IMR-90 (cell line): ENCODE measurements at regions not wholly inside any gene's neighbourhood (a gene's known extent, or its start where the extent isn't known, plus 50 kb on each side); places are given as distances from the start of the nearest gene placed in this dataset.

Source experiments
- ATAC-seq: fragments of 200-7000 bp; cut with Tn5 transposase; 2 replicates; pipeline ENCODE4 v1.9.1; 2020; ENCODE audit warnings: low read depth, mild to moderate bottlenecking, moderate library complexity
- BruUV-seq: library from RNA; stranded (reverse); fragments of 400-500 nt; replicated peaks from 2 replicates; lab custom pipeline; 2021; lab: Mats Ljungman, UMichigan
- CTCF ChIA-PET: fragments of 300-600 bp; formaldehyde crosslinking; extraction: SDS; loops from one replicate; lab custom pipeline; 2021; ENCODE audit warnings: antibody characterized with exemption; lab: Yijun Ruan, JAX
- POLR2A ChIA-PET: fragments of 300-600 bp; sonication (Branson Sonifier 250); formaldehyde crosslinking; loops from one replicate; lab custom pipeline; 2022; ENCODE audit warnings: antibody characterized with exemption; ENCODE audit not compliant: unreplicated experiment; lab: Charles Lee
- DNase-seq: peaks from one replicate; pipeline ENCODE4 v3.0.0; 2013
- H2AFZ ChIP-seq: replicated peaks from 2 replicates; pipeline ENCODE3; 2013; ENCODE audit warnings: low read length, mild to moderate bottlenecking; ENCODE audit not compliant: poor library complexity
- H2AK5ac ChIP-seq: 2 replicates; pipeline ENCODE4 v1.6.1; 2013; ENCODE audit warnings: low read depth, low read length, inconsistent platforms
- H2AK9ac ChIP-seq: replicated peaks from 2 replicates; pipeline ENCODE3; 2013; ENCODE audit warnings: mild to moderate bottlenecking, low read depth, low read length, moderate library complexity; ENCODE audit not compliant: poor library complexity
- H2BK120ac ChIP-seq: 2 replicates; pipeline ENCODE4 v1.6.1; 2013; ENCODE audit warnings: low read depth, low read length, inconsistent platforms
- H2BK15ac ChIP-seq: 3 replicates; pipeline ENCODE4 v1.6.1; 2013; ENCODE audit warnings: low read depth, low read length, inconsistent platforms
- H2BK20ac ChIP-seq: 2 replicates; pipeline ENCODE4 v1.6.1; 2013; ENCODE audit warnings: low read depth, mild to moderate bottlenecking, inconsistent platforms, low read length, moderate library complexity
- H2BK5ac ChIP-seq: 2 replicates; pipeline ENCODE4 v1.6.1; 2013; ENCODE audit warnings: mild to moderate bottlenecking, low read depth, low read length, inconsistent platforms; ENCODE audit not compliant: poor library complexity, severe bottlenecking
- H3K14ac ChIP-seq: replicated peaks from 2 replicates; pipeline ENCODE4 v1.6.1; 2013; ENCODE audit warnings: low read depth, low read length, inconsistent platforms
- H3K18ac ChIP-seq: 2 replicates; pipeline ENCODE4 v1.6.1; 2013; ENCODE audit warnings: low read depth, low read length, control low read depth
- H3K23ac ChIP-seq: 2 replicates; pipeline ENCODE4 v1.6.1; 2013; ENCODE audit warnings: low read depth, low read length, inconsistent platforms
- H3K27ac ChIP-seq: 2 replicates; pipeline ENCODE4 v1.5.1; 2013; ENCODE audit warnings: mild to moderate bottlenecking, control low read depth, low read length; ENCODE audit not compliant: insufficient read depth
- H3K27me3 ChIP-seq: 2 replicates; pipeline ENCODE4 v1.6.1; 2013; ENCODE audit warnings: low read length; ENCODE audit not compliant: control insufficient read depth, insufficient read depth
- H3K36me3 ChIP-seq: 2 replicates; pipeline ENCODE4 v1.6.1; 2013; ENCODE audit warnings: low read length, mixed read lengths; ENCODE audit not compliant: control insufficient read depth, insufficient read depth
- H3K4ac ChIP-seq: 2 replicates; pipeline ENCODE4 v1.6.1; 2013; ENCODE audit warnings: low read depth, low read length, inconsistent platforms
- H3K4me1 ChIP-seq: 2 replicates; pipeline ENCODE4 v1.6.1; 2013; ENCODE audit warnings: low read length, mixed read lengths; ENCODE audit not compliant: control insufficient read depth, insufficient read depth
- H3K4me2 ChIP-seq: 2 replicates; pipeline ENCODE4 v1.6.1; 2013; ENCODE audit warnings: low read depth, mild to moderate bottlenecking, control low read depth, low read length, moderate library complexity
- H3K4me3 ChIP-seq: 2 replicates; pipeline ENCODE4 v1.5.1; 2013; ENCODE audit warnings: low read depth, mild to moderate bottlenecking, control low read depth, low read length, moderate library complexity; ENCODE audit not compliant: insufficient read depth
- H3K56ac ChIP-seq: 2 replicates; pipeline ENCODE4 v1.6.1; 2013; ENCODE audit warnings: low read length, inconsistent platforms; ENCODE audit not compliant: insufficient read depth; ENCODE audit errors: extremely low read depth
- H3K79me1 ChIP-seq, 2 experiments: 2 replicates each; pipeline ENCODE4 v1.6.1; 2013; ENCODE audit warnings: low read length in 2 of 2, inconsistent platforms in 1 of 2, low read depth in 1 of 2
- H3K9ac ChIP-seq: 2 replicates; pipeline ENCODE4 v1.6.1; 2013; ENCODE audit warnings: low read depth, low read length, control low read depth
- H3K9me1 ChIP-seq: 2 replicates; pipeline ENCODE4 v1.6.1; 2013; ENCODE audit warnings: low read length, inconsistent platforms; ENCODE audit not compliant: insufficient read depth
- H3K9me3 ChIP-seq: 2 replicates; pipeline ENCODE4 v1.6.1; 2013; ENCODE audit warnings: low read length; ENCODE audit not compliant: control insufficient read depth, insufficient read depth
- H4K20me1 ChIP-seq: 2 replicates; pipeline ENCODE4 v1.6.1; 2013; ENCODE audit warnings: low read length, inconsistent platforms; ENCODE audit not compliant: insufficient read depth
- H4K5ac ChIP-seq: 2 replicates; pipeline ENCODE4 v1.6.1; 2013; ENCODE audit warnings: mild to moderate bottlenecking, low read depth, low read length, control low read depth
- H4K8ac ChIP-seq, 2 experiments: 2 replicates each; pipeline ENCODE4 v1.6.1; 2013; ENCODE audit warnings: low read depth in 2 of 2, low read length in 2 of 2, control low read depth in 1 of 2, inconsistent platforms in 1 of 2
- H4K91ac ChIP-seq: 2 replicates; pipeline ENCODE4 v1.6.1; 2013; ENCODE audit warnings: low read depth, low read length, inconsistent platforms; ENCODE audit not compliant: insufficient read depth
- BHLHE40 ChIP-seq: fragments of 150-350 bp; IDR thresholded peaks from 2 replicates; pipeline ENCODE4 v1.6.1; 2016; ENCODE audit warnings: mild to moderate bottlenecking, low read depth, low read length
- CEBPB ChIP-seq: IDR thresholded peaks from 2 replicates; pipeline ENCODE4 v1.6.1; 2012; ENCODE audit warnings: low read depth, low read length, improper control_type of control experiment
- CHD1 ChIP-seq: IDR thresholded peaks from 2 replicates; pipeline ENCODE4 v1.6.1; 2012; ENCODE audit warnings: low read depth, low read length, improper control_type of control experiment
- CTCF ChIP-seq: conservative IDR thresholded peaks from 2 replicates; pipeline ENCODE4 v1.5.1; 2012; ENCODE audit warnings: mild to moderate bottlenecking, low read depth, low read length, improper control_type of control experiment
- ELK1 ChIP-seq: fragments of 150-350 bp; IDR thresholded peaks from 2 replicates; pipeline ENCODE4 v1.6.1; 2016; ENCODE audit warnings: low read depth, mild to moderate bottlenecking, low read length, moderate library complexity, borderline replicate concordance
- FOS ChIP-seq: fragments of 150-350 bp; IDR thresholded peaks from 2 replicates; pipeline ENCODE4 v1.6.1; 2016; ENCODE audit warnings: low read depth, low read length
- MAFK ChIP-seq: IDR thresholded peaks from 2 replicates; pipeline ENCODE4 v1.6.1; 2012; ENCODE audit warnings: low read depth, low read length, improper control_type of control experiment
- MAZ ChIP-seq: IDR thresholded peaks from 2 replicates; pipeline ENCODE4 v1.6.1; 2012; ENCODE audit warnings: low read depth, mild to moderate bottlenecking, low read length, improper control_type of control experiment, moderate library complexity, borderline replicate concordance
- MXI1 ChIP-seq: IDR thresholded peaks from 2 replicates; pipeline ENCODE4 v1.6.1; 2012; ENCODE audit warnings: low read depth, mild to moderate bottlenecking, low read length, moderate library complexity, borderline replicate concordance
- NFE2L2 ChIP-seq: fragments of 150-350 bp; IDR thresholded peaks from 2 replicates; pipeline ENCODE4 v1.6.1; 2016; ENCODE audit warnings: low read depth, mild to moderate bottlenecking, low read length
- POLR2A ChIP-seq: IDR thresholded peaks from 2 replicates; pipeline ENCODE4 v1.6.1; 2012; ENCODE audit warnings: mild to moderate bottlenecking, low read depth, low read length
- RAD21 ChIP-seq: IDR thresholded peaks from 2 replicates; pipeline ENCODE4 v1.6.1; 2012; ENCODE audit warnings: low read length, improper control_type of control experiment
- RCOR1 ChIP-seq: IDR thresholded peaks from 2 replicates; pipeline ENCODE4 v1.6.1; 2012; ENCODE audit warnings: mild to moderate bottlenecking, low read length, improper control_type of control experiment; ENCODE audit not compliant: insufficient replicate concordance
- RFX5 ChIP-seq: IDR thresholded peaks from 2 replicates; pipeline ENCODE4 v1.8.0; 2012; ENCODE audit warnings: low read depth, mild to moderate bottlenecking, low read length, moderate library complexity
- SMC3 ChIP-seq: fragments of 150-350 bp; IDR thresholded peaks from 2 replicates; pipeline ENCODE4 v1.6.1; 2016; ENCODE audit warnings: low read depth, mild to moderate bottlenecking, antibody characterized with exemption, low read length, moderate library complexity
- WGBS, 2 experiments: methylation state at CpG; one replicate each; pipeline versions ENCODE4 v1.1.5 to v1.1.7; 2013; ENCODE audit warnings: missing lambda C conversion rate in 2 of 2; ENCODE audit not compliant: insufficient read length in 1 of 2; ENCODE audit errors: extremely low coverage in 2 of 2; 5-methylcytosine and 5-hydroxymethylcytosine counted together
- dilution Hi-C: fragments of 300-500 bp; cut with HindIII; formaldehyde crosslinking; loops from one replicate; pipeline ENCODE4 v1.14.3; 2018; ENCODE audit warnings: low sequenced_read_pairs; ENCODE audit not compliant: unreplicated experiment
- in situ Hi-C: fragments of 300-500 bp; cut with MboI; formaldehyde crosslinking; loops from 3 replicates; pipeline ENCODE4 v1.14.3; 2019; ENCODE audit warnings: low sequenced_read_pairs, inconsistent platforms, mixed read lengths
- intact Hi-C: fragments of 100-400 bp; cut with micrococcal nuclease; formaldehyde crosslinking; loops from 2 replicates; pipeline ENCODE4 v1.10.0; 2022
- TF ChIP-seq, protein P1 (sequence below): fragments of 150-350 bp; IDR thresholded peaks from 2 replicates; pipeline ENCODE4 v1.6.1; 2017; ENCODE audit warnings: mild to moderate bottlenecking, antibody characterized with exemption, low read length, low read depth

GRCh38 chr9:99628849-99629620 lies 192.7 kb upstream of the NR4A3 start:
- Histone ChIP-seq H2AK5ac (no peak overlapping the region), H3K4me3 (no peak overlapping the region), H3K14ac (no peak overlapping the region), H3K4me2 (no peak overlapping the region), H3K27ac (no peak overlapping the region), H4K8ac (no peak overlapping the region), H3K56ac (no peak overlapping the region), H3K4ac (no peak overlapping the region), H3K18ac (no peak overlapping the region), H2AK9ac (no peak overlapping the region), H2BK120ac (no peak overlapping the region), H4K5ac (no peak overlapping the region), H3K79me1 (no peaks in the 10 kb centered on the region), H3K23ac (no peak overlapping the region), H4K91ac (no peak overlapping the region), H3K9ac (no peak overlapping the region), H3K4me1 (no peaks in the 10 kb centered on the region), H2AFZ (no peak overlapping the region), H2BK15ac (no peak overlapping the region), H3K9me1 (no peaks in the 10 kb centered on the region), H2BK20ac (no peak overlapping the region), H3K36me3 (no peaks in the 10 kb centered on the region), H3K27me3 (peaks cover 2% of the 10 kb centered on the region), H2BK5ac (no peak overlapping the region), H4K20me1 (no peaks in the 10 kb centered on the region), H3K9me3 (no peaks in the 10 kb centered on the region)
- dilution Hi-C loops (no loop called here), in situ Hi-C loops (no loop called here), intact Hi-C loops (no loop called here)
- POLR2A ChIA-PET: no interaction called here
- TF ChIP-seq RCOR1: no peak
- TF ChIP-seq POLR2A: no peak
- TF ChIP-seq MXI1: no peak
- TF ChIP-seq RFX5: no peak
- no peak for TF ChIP-seq RAD21
- TF ChIP-seq NFE2L2: no peak
- no peak for TF ChIP-seq BHLHE40
- TF ChIP-seq SMC3: no peak
- TF ChIP-seq CTCF: no peak
- no peak for TF ChIP-seq MAZ
- TF ChIP-seq ELK1: no peak
- no peak for TF ChIP-seq CEBPB
- TF ChIP-seq FOS: no peak
- no peak for TF ChIP-seq CHD1
- TF ChIP-seq, protein P1, sequence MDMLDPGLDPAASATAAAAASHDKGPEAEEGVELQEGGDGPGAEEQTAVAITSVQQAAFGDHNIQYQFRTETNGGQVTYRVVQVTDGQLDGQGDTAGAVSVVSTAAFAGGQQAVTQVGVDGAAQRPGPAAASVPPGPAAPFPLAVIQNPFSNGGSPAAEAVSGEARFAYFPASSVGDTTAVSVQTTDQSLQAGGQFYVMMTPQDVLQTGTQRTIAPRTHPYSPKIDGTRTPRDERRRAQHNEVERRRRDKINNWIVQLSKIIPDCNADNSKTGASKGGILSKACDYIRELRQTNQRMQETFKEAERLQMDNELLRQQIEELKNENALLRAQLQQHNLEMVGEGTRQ: no peak
- no peak for TF ChIP-seq MAFK
- DNase-seq (no peak), ATAC-seq (no peak)
- no TSS peak for BruUV-seq
- CTCF ChIA-PET: no interaction called here
- WGBS, 2 experiments: no CpG with 5 or more reads among the region's 3 CpGs
